ENCODE measurements at regions not wholly inside any gene's neighbourhood (a gene's known extent, or its start where the extent isn't known, plus 50 kb on each side); places are given as distances from the start of the nearest gene placed in this dataset.

DNA sequence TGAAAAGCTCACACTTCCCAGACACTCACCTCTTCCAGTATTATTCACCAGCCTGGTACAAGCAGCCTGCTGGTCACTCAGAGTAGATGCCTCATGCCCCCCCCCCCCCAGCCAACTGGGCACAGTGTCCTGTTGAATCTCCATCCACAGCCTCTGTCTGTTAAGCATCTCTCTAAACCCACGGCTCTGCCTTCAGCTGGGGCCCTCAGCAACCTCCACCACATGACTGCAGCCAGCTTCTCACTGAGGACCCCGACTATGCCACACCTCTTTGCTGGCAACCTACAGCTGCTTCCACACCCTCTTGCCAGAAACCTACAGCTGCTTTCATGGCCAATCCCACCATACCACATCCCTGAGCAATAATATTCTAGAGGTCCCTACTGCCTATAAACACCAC is 113.1 kb downstream of the RHOU start:
- DNase-seq (ENCODE audit: low read depth): no peak

DNA sequence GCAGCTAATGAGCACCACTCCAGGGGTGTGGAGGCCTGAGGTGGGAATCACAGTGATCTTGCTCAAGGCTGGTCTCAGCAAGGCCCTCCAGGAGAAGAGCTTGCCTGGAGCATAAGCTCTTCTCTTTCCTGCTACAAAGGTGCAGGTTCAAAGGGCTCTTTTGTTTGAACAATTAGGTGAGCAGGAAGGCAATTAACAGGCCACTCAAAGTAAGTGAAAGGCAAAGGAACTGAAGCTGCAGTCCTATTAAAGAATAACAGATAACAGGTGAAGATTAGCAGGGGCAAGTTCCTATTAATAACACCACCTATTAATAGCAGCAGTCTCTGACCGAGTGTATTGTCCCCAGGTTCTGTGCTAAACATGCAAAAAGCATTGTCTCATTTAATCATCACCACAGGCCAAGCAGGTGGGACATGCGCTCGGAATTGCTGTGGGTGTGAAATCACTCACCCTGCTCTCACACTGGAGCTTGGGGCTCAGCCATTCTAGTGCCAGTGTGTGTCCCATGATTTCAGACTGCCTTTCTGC is 113.8 kb downstream of the RHOU start:
- DNase-seq (ENCODE audit: low read depth): no peak

GRCh38 chr1:228850141-228851100 is 115.1 kb downstream of the RHOU start:
- DNase-seq (ENCODE audit: low read depth): no peak

- no peak for DNase-seq (ENCODE audit: low read depth)
Observed at GRCh38 chr1:228851193-228851592, 115.9 kb downstream of the RHOU start.

DNA sequence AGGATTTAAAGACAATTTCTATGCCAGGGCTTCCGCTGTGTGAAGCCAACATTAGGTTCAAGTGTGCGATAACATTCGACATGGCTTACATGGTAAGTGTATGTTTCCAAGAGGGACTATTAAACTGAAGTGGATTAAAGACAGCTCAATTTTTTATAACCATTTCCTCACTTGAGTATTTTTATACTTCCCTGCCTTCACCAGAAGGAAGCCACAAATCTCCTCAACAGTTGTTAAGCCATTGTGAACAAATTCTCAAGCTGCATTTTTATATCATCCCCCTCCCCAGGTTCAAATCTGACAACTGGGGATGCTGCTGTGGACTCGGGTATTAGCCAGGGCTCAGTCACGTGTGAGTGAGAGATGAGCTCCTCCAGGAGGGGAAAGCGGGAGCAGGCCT is 116.3 kb downstream of the RHOU start:
- no peak for DNase-seq (ENCODE audit: low read depth)

DNA sequence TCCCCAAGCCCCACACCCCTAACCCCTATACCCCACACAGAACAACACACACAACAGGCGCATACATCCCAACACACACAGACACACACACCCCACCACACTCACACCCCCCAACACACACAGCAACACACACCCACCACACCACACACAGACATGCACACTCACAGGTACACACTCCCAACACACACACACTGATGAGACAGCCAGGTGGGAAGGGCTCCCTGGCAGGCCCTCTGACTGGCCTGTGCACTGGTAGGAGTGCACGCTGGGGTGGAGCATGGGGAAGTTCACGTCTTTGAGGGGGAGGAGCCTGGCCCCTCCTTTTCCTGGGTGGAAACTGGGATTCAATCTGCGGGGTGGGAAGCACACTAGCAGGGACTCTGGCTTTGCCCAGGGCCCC is 116.7 kb downstream of the RHOU start:
- no peak for DNase-seq (ENCODE audit: low read depth)

DNA sequence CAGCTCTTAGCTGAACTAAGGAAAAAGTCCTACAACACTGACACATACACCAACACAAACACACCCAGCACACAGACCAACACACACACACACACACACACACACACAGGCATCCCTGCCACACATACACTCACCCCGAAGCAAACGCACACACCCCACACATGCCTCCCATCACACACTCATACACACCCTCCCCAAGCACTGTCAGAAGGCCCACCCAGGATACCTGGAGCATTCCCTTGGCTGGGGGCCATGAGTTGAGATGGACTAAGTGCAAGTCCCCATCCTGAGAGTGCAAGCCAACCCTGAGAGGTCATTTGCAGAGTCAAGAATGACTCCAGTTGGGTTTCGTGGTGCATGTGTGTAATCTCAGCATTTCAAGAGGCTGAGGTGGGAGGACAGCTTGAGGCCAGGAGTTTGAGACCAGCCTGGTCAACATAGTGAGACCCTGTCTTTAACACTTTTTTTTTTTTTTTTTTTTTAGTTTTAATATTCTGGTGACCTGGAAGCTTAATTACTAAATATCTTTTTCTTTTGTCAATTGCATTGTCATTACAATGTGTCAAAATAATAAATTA is 117.3 kb downstream of the RHOU start:
- no peak for DNase-seq (ENCODE audit: low read depth)

DNA sequence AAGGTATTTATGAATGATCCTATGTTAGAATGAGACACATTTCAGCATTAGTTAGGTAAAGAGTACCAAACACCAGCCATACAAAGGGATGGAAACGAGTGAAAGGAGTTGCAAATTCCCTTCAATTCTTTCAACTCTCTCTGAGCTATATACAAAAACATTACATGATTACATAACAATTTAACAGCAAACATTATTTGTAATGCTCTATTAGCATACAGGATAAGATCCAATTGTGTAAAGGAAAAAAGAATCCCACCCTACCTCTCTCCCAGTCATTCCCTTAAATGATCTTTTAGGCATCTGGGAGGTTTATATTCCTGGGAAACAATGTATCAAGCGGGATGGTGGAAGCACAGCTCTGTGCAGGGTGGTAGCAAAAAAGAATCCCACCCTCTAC is 117.9 kb downstream of the RHOU start:
- no peak for DNase-seq (ENCODE audit: low read depth)

- no peak for DNase-seq (ENCODE audit: low read depth)
Observed at GRCh38 chr1:228853637-228854036, 118.4 kb downstream of the RHOU start.

- DNase-seq (ENCODE audit: low read depth): no peak
Observed at GRCh38 chr1:228854907-228855306, 119.6 kb downstream of the RHOU start.

DNA sequence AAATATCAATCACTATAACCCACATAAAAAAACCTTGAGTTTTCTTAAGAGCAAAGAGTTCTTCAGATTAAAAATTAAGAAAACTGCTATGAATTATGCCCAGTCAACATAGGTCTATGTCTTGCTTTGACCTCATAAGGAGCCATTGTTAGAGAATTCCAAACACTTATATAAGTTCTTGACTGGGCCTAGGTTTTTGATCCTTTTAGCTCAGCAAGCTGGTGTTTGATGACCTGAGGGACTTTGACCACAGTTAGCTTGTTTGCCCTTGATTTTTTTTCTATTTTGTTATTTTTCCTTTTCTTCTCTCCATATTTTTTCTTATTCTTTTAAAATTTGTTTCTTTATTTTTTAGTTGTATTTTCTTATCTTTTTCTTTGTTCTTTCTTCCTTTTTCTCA is 122.3 kb downstream of the RHOU start:
- DNase-seq (ENCODE audit: low read depth): no peak

DNA sequence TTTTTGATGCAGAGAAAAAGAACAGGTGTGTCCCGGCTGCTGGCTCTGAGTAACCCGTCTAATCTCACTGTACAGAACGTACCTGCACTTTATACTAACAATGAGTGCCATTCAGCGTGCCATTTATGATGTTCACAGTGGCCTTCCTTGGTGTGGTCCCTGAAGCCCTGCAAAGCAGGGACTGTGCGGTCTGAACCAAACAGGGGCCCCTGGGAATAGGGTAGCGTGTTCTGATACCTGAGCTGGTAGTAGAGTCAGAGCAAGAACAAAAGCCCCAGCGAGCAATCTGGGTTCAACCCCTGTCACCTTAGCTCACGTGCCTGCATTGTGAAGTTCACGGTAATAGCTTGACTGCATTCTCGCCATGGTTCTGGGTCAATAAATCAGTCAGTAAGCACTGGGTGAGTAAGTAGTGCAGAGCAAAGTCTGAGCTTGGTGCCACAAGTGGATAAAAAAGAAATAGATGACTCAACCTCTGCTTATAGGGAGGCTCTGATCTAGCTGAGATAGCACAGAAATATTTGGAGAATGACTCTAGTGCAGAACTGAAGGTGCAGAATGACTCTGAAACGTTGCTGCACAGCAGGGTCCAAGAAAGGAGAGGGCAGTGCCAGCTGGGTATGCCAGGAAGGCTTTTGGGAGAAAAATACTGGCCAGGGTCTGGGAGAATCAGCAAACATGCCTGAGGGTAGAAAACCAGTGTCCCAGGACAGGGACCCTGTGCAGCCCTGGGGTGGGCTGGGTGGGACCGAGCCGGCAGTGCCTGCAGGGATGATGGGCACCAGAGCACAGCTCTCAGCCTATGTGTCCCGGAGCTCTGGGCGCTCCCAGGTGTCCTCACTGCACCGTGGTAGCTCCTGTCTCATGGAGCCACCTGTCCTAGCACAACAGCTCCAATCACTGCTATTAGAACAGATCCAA is 125.9 kb downstream of the RHOU start:
- DNase-seq (ENCODE audit: low read depth): no peak

DNA sequence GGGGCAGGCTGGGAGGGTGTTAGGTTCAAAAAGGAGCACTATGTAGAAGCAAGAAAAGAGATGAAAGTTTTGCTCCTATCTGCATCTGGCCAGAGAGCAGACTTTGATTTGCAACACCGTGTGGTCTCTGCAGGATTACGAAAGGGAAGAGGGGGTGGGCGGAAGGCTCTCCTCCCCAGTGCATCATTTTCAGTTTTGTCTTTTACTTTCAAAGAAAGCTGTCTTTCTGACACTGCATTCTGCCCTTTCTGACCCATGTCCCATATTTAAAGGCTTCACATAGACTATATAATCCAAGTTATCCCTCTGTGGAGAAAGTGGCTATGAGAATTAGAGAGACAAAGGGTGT is 126.5 kb downstream of the RHOU start:
- no peak for DNase-seq (ENCODE audit: low read depth)

DNA sequence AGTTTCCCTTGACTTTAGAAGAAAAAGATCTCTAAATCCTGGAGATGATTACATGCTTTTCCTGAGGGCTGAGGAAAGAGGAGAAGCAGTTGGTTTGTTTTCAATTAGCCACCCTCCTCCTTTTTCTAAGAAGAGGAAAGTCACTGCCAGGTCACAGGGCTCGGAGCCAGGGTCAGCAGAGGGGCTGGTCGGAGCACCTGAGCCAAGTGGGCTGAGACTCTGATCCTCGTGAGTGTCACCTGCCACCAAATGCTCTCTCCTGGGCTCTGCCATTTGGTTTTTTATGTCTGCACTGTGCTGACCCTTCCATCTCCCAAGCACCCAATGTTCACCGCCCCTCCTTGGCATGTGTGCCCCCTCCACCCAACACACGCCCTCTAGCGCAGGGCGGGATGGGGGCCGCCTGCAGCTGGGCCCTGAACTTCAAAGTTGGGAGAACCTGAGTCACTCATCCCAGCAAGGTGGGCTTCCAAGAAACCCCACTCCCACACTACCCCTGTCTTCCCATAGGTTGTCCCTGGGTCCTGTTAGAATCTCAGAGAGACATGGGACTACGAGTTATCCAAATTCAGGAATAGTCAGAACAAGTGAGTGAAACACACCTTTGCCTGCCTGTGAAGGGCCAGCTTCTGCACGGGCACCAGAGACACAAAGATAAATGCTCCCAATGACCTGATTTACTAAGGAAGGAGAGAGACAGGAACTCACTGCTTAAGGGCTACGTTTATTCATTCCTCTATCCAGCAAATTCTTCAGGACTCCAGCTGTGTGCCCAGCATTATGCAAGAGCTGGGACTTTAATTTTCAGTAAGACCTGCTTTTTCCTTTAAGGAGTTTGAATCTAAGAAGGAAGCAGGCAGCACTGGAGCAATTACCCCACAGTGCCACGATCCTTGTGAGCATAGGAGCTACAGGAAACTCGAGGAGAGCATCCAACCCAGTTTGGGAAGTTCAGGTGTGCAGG is 127.5 kb downstream of the RHOU start:
- no peak for DNase-seq (ENCODE audit: low read depth)

DNA sequence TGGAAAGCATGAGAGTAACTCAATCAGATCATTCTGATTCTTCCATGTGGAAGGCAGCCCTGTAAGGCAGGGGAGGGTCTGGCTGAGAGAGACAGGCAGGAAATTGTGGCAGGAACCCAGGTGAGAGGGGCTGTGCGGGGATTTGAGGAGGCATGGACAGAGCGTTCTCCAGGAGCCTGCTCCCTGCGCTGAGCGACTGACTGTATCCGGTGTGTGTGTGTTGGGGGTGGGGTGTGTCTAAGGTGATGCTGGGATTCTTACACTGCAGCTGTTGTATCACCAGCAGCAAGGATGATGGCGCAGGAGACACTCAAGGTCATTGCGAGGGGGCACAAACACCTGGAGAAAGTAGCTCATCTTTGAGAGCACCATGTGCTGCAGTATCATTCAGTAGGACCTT is 128.5 kb downstream of the RHOU start:
- DNase-seq (ENCODE audit: low read depth): no peak

GRCh38 chr1:228865627-228866330 is 130.5 kb downstream of the RHOU start:
- no peak for DNase-seq (ENCODE audit: low read depth)

DNA sequence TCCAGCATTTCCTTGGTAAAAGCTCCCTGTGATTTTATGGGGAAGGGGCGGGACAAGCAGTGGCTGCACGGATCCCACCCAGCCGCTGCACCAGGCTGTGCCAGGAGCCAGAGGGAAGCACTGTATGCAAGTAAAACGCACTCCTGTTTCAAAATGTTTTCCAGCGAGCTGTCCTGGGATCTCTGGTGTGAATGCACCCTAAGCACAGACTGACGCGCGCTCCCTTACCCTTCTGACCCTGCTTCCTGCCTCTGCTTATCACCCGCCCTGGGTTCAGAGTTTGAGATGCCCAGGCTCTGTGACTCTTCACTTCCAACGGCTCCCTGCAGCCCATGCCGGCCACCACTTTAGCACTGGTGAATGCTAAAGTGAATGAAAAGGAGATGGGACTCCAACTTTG is 131.2 kb downstream of the RHOU start:
- no peak for DNase-seq (ENCODE audit: low read depth)

- DNase-seq (ENCODE audit: low read depth): no peak
Observed at GRCh38 chr1:228867108-228867950, 132.1 kb downstream of the RHOU start.

GRCh38 chr1:228867951-228868730 is 132.9 kb downstream of the RHOU start:
- no peak for DNase-seq (ENCODE audit: low read depth)

Measured in T-helper 22 cell (primary cell).